H4 (cell line): ENCODE measurements at regions not wholly inside any gene's neighbourhood (a gene's known extent, or its start where the extent isn't known, plus 50 kb on each side); places are given as distances from the start of the nearest gene placed in this dataset.

ENCODE experiments used
- DNase-seq: peaks from one replicate; pipeline ENCODE4 v3.0.0-alpha.2; 2015; ENCODE audit warnings: low spot score

DNA sequence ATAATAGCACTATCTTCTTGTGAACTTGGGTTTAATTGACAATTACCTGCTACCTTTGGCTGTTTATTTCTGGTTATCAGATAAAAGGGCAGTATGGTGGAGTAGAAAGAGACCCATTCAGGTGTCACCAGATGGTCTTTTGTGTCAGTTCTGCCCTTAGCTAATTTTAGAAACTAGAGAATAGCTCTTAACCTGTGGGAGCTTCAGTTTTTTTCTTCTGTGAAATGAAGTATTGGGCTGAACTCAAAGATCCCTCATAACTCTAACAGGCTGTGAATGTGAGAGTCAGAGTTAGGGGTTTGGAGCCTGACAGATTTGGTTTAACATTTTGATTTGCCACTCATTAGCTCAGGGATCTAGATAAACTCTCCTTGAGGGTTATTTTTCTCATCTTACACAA lies 335.2 kb downstream of the PPP1R2C start:
- DNase-seq: no peak

GRCh38 chrX:42437211-42437610 lies 340.8 kb downstream of the PPP1R2C start:
- DNase-seq: no peak

DNA sequence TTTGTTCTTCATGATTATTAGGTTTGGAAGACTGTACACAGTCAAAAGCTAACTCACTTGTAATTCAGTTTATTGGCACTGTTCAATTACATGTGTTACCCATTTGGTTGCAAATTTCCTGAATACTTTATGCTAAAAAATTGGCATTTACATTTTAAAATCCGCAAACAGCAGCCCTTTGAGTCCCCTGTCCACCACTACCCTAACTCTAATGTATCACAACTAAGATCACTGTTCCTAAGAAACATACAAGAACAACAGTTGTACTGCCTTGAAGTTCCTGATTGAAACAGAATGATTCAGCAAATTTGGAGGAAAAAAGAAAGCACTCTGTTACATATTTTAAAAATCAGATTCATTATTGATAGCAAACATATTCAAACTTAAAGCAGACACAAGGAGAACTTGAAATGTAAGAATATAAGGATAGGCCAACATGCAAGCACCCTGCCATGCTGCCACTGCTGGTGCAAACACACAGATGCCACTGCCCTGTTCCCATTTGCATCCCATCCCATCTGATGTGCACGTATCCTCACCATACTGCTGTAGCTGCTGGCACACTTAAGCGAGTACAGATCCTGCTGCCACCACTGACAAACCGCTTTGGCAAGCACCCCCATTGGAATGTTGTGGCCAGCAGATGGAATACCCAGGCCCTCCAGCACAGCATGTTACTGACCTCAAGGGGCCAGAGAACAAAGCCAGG lies 343.4 kb downstream of the PPP1R2C start:
- DNase-seq: no peak

- no peak for DNase-seq
Measured at GRCh38 chrX:42432552-42432951, 345.4 kb downstream of the PPP1R2C start.

DNA sequence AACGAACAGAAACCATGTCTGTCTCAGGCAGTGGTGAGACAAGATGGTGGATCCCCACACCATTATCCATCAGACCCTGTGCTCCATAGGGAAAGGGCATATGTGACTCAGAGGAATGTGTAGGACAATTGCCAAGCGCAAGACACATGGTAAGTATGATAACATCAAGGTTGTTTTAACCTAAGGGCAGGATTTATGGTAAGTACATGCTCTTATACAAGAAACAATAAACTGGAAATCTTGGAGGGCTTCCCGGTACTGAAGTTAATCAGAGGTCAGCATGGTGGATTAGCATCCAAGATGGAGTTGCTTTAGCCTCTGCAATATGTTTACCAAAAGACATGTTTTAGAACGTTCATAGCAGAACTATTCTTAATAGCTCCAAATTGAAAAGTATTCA lies 355.0 kb downstream of the PPP1R2C start:
- DNase-seq: peak; percentile 22

GRCh38 chrX:42420426-42420825 lies 357.5 kb downstream of the PPP1R2C start:
- no peak for DNase-seq

DNA sequence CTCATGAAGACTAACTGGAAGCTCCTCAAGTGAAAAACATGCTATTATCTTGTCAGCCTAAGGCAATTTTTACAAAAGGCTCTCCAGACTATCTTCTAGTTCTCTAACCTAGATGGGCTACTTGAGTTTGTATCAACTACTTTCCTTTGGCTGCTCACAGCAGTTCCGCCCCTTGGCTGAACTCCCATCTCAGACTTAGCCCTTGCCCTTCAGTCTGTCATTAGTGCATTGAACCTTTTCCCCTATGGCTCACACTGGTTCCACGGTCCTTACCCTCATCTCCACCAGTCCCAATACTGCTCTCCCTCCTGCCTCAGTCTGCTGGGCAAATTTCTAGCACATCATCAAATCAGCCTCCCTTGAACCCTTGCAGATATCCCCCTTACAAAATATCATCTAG lies 362.3 kb downstream of the PPP1R2C start:
- no peak for DNase-seq

DNA sequence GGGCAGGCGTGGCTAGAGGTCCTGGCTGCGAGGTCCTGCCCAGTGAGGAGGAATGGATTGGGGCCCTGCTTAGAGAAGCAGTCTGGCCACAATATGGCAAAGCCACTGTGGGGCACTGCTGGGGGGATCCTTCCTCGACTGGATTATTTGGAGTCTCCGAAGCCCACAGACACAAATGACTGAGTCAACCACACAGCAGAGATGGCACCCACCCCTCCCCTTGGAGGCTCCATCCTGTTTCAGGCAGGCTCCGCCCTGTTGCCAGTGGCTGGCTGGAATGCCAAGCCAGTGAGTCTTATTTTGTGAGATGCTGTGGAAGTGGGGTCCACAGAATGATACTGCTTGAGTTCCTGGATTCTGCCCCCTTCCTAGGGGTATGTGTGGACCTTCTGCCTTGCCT lies 363.9 kb downstream of the PPP1R2C start:
- DNase-seq: no peak

GRCh38 chrX:42399632-42400024 lies 378.3 kb downstream of the PPP1R2C start:
- DNase-seq: peak; percentile 4

DNA sequence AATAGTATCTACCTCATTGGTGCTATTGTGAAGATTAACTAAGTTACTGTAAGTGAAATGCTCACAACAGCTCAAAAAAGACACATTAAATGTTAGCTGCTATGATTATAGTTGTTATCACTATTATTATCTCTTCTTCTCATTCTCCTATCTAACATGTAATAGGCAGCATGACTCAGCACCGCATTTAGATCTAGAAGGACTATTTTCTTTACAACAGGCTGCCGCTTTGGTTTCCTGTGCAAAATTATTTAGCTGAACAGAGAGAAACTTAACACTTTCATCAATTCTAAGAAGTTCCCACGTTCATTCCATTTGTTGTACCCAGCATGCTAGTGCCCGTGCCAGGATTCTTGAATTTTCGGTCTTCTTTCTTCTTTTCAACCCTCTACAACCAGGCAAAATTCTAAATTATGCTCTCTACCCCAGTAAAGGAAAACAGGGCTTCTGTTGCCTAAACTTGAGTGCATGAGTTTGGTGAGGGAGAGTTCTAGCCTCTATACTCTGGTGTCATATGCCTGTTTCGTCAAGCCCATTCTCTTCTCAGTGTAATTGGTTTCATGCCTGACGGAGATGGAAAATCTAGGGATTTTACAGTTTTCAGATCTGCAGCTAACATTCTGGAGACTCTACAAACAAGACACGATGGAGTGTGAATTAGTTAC lies 378.9 kb downstream of the PPP1R2C start:
- no peak for DNase-seq

- no peak for DNase-seq
Measured at GRCh38 chrX:42396136-42396535, 381.8 kb downstream of the PPP1R2C start.

DNA sequence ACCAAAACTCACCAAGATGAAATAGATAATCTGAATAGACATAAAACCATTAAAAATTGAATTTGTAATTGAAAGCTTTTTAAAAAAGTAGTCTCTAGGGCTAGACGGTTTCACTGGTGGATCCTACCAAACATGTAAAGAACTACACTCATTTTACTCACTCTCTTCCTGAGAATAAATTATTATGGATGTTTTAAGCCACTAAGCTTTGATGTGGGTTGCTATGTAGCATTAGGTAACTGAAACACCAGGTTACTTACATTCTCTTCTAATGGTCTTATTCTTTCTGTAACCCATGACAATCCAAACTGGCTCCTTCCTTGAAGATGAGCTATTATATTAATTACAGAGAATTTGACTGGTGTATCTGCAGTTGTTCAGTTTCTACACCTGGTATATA lies 385.1 kb downstream of the PPP1R2C start:
- no peak for DNase-seq

DNA sequence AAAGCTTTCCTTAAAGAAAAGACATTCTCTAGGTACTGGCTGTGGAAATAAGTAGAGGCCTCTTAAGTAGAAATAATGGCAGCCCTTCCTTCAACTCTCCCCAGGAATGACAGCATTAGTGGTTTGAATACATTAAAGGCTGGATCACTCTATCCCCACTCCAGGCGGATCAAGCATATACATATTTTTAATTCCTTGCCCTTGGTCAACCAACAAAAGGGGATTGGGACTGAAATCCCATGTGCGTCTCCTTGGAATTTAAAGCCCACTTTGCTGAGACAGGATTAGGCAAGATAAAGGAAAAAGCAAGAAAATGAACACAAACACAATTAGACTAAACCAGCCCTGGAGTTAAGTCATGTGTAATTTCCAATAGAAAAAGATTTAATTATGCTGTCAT lies 391.3 kb downstream of the PPP1R2C start:
- DNase-seq: no peak

- DNase-seq: no peak
Measured at GRCh38 chrX:42385730-42386129, 392.2 kb downstream of the PPP1R2C start.

GRCh38 chrX:42384956-42385355 lies 393.0 kb downstream of the PPP1R2C start:
- peak; percentile 29 for DNase-seq

DNA sequence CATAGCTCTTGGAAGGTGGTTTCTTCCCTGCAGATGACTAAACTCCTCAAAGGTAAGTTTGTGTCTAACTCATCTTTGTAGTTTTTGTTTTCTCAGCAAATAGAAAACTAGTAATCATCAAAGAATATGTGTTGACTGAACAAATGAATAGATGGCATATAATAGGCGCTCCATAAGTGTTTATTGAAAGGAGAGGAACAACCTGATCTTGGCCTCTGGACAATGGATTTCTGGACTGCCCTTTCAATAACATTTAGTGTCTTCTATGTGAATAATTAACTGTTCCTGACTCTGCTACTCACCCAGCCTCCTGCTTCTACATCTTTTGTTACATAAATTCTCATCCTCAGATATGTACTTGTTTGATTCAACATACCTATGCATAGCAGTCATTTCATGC lies 399.1 kb downstream of the PPP1R2C start:
- no peak for DNase-seq

GRCh38 chrX:42375086-42375485 lies 402.9 kb downstream of the PPP1R2C start:
- DNase-seq: no peak

GRCh38 chrX:42366181-42366580 lies 411.8 kb downstream of the PPP1R2C start:
- DNase-seq: no peak

- no peak for DNase-seq
Measured at GRCh38 chrX:42362219-42362618, 415.7 kb downstream of the PPP1R2C start.

GRCh38 chrX:42342981-42343380 lies 419.6 kb upstream of the CASK start:
- peak; percentile 3 for DNase-seq
